Gastrocnemius medialis (tissue), 4 donors: ENCODE measurements at regions not wholly inside any gene's neighbourhood (a gene's known extent, or its start where the extent isn't known, plus 50 kb on each side); places are given as distances from the start of the nearest gene placed in this dataset.

Experiments used
- ATAC-seq, 2 donors: fragments of 150-250 bp; one replicate each; pipeline ENCODE4 v1.9.1; 2016
- DNase-seq, 2 donors: peaks; one replicate each; pipeline ENCODE4 v3.0.0-alpha.2; 2019
- H3K27ac ChIP-seq, 4 donors: fragments of 200-600 bp; sonication (generic); 1 replicate in 1 of 4; 2 replicates in 3 of 4; pipeline ENCODE4 v1.5.1; 2016 to 2018; ENCODE audit warnings: mild to moderate bottlenecking in 2 of 4, moderate library complexity in 1 of 4
- H3K27me3 ChIP-seq, 3 donors: fragments of 200-600 bp; sonication (generic) in 2 of 3; 1 replicate in 1 of 3; 2 replicates in 2 of 3; pipeline versions ENCODE4 v1.5.1 to v1.6.0; 2016 to 2019; ENCODE audit warnings: mild to moderate bottlenecking in 1 of 3, moderate library complexity in 1 of 3
- H3K36me3 ChIP-seq, 2 donors: fragments of 200-600 bp; sonication (generic) in 1 of 2; one replicate each; pipeline ENCODE4 v1.5.1; 2017 to 2018
- H3K4me1 ChIP-seq, 2 donors: fragments of 200-600 bp; sonication (generic) in 1 of 2; one replicate each; pipeline ENCODE4 v1.5.1; 2016 to 2017; ENCODE audit warnings: mild to moderate bottlenecking in 2 of 2
- H3K4me3 ChIP-seq, 4 donors: fragments of 200-600 bp; sonication (generic) in 3 of 4; 1 replicate in 1 of 4; 2 replicates in 3 of 4; pipeline ENCODE4 v1.5.1; 2016 to 2019; ENCODE audit warnings: mild to moderate bottlenecking in 2 of 4
- H3K9me3 ChIP-seq, 3 donors: fragments of 200-600 bp; sonication (generic) in 2 of 3; 1 replicate in 1 of 3; 2 replicates in 2 of 3; pipeline ENCODE4 v1.5.1; 2016 to 2019
- POLR2A ChIP-seq, 2 donors: fragments of 450-650 bp; IDR thresholded peaks; one replicate each; pipeline ENCODE4 v1.6.1; 2017; ENCODE audit warnings: antibody characterized with exemption in 2 of 2, mild to moderate bottlenecking in 2 of 2, moderate library complexity in 2 of 2
- in situ Hi-C, 4 donors: fragments of 200-750 bp; cut with MboI; loops; one replicate each; pipeline versions ENCODE4 v1.15.0 to v1.8.0; 2017; ENCODE audit warnings: low sequenced_read_pairs in 4 of 4
- intact Hi-C: fragments of 100-400 bp; cut with DNase I; formaldehyde crosslinking; loops from one replicate; pipeline ENCODE4 v1.15.1; 2023; ENCODE audit warnings: low total_unique reads
- TF ChIP-seq, protein P1 (sequence below), 5 experiments: fragments of 450-650 bp in 3 of 5; fragments of 200-600 bp in 2 of 5; sonication (generic) in 2 of 5; IDR thresholded peaks in 4 of 5; conservative IDR thresholded peaks in 1 of 5; 1 replicate in 4 of 5; 2 replicates in 1 of 5; pipeline ENCODE4 v1.5.1; 2016 to 2019; ENCODE audit warnings: antibody characterized with exemption in 5 of 5, mild to moderate bottlenecking in 3 of 5, moderate library complexity in 3 of 5

DNA sequence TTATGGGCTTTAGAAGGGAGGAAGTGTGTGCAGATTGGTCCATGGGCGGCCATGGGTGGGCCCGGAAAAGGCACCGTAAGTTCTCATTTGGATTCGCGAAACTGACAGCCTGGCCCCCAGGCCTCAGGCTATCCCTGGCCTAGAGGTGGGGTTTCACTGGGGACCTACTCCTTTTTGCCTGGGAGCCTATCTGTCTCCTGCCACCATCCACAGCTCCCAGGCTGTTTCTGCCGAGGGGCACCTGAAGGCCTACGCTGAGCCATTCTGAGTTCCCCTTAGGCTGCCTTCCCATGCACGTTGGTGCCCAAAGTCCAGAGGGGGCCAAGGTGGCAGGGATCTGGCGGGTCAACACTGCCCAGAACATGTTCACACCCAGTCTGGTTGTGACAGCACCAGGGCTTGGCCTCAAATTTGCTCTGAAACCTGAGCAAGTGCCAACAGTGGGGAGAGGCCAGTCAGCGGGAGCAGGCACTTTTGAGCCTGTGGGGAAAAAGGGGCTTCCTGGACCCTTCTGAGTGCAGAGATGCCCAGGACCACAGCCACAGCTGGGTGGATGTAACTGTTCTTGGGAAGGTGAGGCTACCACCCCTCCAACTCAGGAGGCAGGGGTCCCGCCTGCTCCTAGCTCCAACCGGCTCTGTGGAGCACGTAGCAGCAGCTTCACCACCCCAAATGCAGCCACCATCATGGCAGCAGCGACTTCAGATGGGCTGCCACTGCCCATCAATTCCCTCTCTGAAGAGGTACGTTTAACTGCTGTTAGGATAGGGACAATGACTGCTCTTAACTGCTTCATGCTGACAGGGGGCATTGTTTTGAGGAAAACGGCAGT, 73.6 kb upstream of the ZNF804A start:
- no peak for TF ChIP-seq POLR2A (IDR thresholded peaks at IDR 0.05)
- TF ChIP-seq, protein P1, sequence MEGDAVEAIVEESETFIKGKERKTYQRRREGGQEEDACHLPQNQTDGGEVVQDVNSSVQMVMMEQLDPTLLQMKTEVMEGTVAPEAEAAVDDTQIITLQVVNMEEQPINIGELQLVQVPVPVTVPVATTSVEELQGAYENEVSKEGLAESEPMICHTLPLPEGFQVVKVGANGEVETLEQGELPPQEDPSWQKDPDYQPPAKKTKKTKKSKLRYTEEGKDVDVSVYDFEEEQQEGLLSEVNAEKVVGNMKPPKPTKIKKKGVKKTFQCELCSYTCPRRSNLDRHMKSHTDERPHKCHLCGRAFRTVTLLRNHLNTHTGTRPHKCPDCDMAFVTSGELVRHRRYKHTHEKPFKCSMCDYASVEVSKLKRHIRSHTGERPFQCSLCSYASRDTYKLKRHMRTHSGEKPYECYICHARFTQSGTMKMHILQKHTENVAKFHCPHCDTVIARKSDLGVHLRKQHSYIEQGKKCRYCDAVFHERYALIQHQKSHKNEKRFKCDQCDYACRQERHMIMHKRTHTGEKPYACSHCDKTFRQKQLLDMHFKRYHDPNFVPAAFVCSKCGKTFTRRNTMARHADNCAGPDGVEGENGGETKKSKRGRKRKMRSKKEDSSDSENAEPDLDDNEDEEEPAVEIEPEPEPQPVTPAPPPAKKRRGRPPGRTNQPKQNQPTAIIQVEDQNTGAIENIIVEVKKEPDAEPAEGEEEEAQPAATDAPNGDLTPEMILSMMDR (IDR thresholded peaks at IDR 0.05 in 4 of 5, conservative IDR thresholded peaks at IDR 0.05 in 1 of 5), result no peak
- in situ Hi-C loops (no loop called here), intact Hi-C loops (no loop called here)
- Histone ChIP-seq H3K4me3 (no peak overlapping the region), H3K27me3 (no peaks in the 10 kb centered on the region), H3K36me3 (no peaks in the 10 kb centered on the region), H3K4me1 (no peaks in the 10 kb centered on the region), H3K27ac (no peak overlapping the region), H3K9me3 (peaks cover 0 to 8% (median 0%) of the 10 kb centered on the region in 3 donors)
- ATAC-seq, result no peak
- DNase-seq, result no peak

DNA sequence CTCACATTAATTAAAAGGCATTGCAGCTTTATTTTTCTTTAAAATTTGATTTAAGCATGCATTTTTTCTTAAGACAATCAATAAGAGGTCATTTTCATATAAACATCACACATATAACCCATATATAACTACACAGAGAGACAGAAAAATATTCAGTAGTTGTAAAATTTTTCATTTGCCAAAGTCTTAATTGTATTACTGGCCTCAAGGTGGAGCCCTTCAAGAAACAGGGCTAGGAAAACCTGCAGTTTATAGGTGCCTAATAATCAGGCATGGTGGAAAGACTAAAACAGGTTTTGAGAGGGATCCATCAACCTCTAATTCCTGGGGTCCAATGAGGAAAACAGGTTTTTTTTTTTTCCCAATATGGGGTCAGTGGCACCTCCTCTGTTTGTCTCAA, 71.3 kb upstream of the ZNF804A start:
- Histone ChIP-seq H3K9me3 (peaks cover 0 to 8% (median 0%) of the 10 kb centered on the region in 3 donors), H3K36me3 (no peaks in the 10 kb centered on the region), H3K27ac (no peak overlapping the region), H3K4me1 (no peaks in the 10 kb centered on the region), H3K27me3 (no peaks in the 10 kb centered on the region), H3K4me3 (no peak overlapping the region)
- DNase-seq (no peak), ATAC-seq (no peak)
- TF ChIP-seq POLR2A (IDR thresholded peaks at IDR 0.05), result no peak
- TF ChIP-seq, protein P1 (IDR thresholded peaks at IDR 0.05 in 4 of 5, conservative IDR thresholded peaks at IDR 0.05 in 1 of 5), result no peak
- intact Hi-C loops (no loop called here), in situ Hi-C loops (no loop called here)

DNA sequence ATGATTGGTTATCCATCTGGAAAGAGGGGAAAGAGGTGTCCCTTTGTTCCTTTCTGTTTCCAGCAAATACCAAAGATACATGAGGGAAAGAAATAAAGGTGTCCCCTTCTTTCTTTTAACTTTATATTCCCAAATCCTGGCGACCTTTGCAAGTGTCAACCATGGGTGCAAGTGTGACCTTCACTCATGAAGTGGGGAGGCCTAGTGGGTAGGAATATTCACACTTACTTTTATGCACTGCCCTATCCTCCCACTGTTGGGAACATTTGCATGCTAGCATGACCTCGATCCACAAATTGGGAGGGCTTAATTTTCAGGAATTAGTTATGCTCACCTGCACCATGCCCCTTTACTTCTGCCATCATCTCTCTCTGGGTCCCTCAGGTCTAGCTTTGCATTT, 70.2 kb upstream of the ZNF804A start:
- in situ Hi-C loops (no loop called here), intact Hi-C loops (no loop called here)
- Histone ChIP-seq H3K36me3 (no peaks in the 10 kb centered on the region), H3K27me3 (no peaks in the 10 kb centered on the region), H3K4me3 (no peak overlapping the region), H3K27ac (no peak overlapping the region), H3K4me1 (no peaks in the 10 kb centered on the region), H3K9me3 (peaks cover 0 to 8% (median 0%) of the 10 kb centered on the region in 3 donors)
- no peak for DNase-seq
- TF ChIP-seq POLR2A (IDR thresholded peaks at IDR 0.05), result no peak
- TF ChIP-seq, protein P1 (IDR thresholded peaks at IDR 0.05 in 4 of 5, conservative IDR thresholded peaks at IDR 0.05 in 1 of 5), result no peak
- no peak for ATAC-seq

DNA sequence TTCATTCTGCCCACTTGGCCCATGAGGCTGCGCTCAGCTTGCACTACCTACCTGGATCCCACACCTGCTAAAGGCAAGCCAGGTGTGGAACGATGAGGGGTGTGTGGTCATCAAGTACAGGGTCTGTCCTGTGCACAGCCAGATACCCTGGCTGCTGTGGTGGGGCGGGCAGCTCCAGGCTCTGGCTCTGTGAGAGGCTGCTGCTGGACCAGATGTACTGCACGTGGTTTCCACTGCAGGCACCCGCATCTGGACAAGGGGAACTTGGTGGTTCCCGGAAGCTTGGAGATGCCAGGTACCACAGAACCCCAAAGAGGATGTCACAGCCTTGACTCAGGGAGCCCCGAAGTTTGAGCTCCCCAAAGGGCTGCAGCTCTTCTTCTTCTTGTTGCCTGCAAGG, 68.1 kb upstream of the ZNF804A start:
- Histone ChIP-seq H3K4me3 (no peak overlapping the region), H3K27ac (no peak overlapping the region), H3K36me3 (no peaks in the 10 kb centered on the region), H3K4me1 (no peaks in the 10 kb centered on the region), H3K27me3 (no peaks in the 10 kb centered on the region), H3K9me3 (peaks cover 0 to 8% (median 0%) of the 10 kb centered on the region in 3 donors)
- intact Hi-C loops, result no loop called here
- TF ChIP-seq, protein P1 (IDR thresholded peaks at IDR 0.05 in 4 of 5, conservative IDR thresholded peaks at IDR 0.05 in 1 of 5), result no peak
- TF ChIP-seq POLR2A (IDR thresholded peaks at IDR 0.05), result no peak
- no peak for ATAC-seq
- DNase-seq, result no peak
- in situ Hi-C loops, result no loop called here
